BLaER1 (cell line): ENCODE measurements at regions not wholly inside any gene's neighbourhood (a gene's known extent, or its start where the extent isn't known, plus 50 kb on each side); places are given as distances from the start of the nearest gene placed in this dataset.

Experiments
- H3K27ac ChIP-seq: shearing (Covaris generic); formaldehyde crosslinking; 2 replicates; pipeline ENCODE4 v1.8.1; 2022
- H3K27me3 ChIP-seq: shearing (Covaris generic); formaldehyde crosslinking; 2 replicates; pipeline ENCODE4 v1.8.1; 2022
- H3K36me3 ChIP-seq: shearing (Covaris generic); formaldehyde crosslinking; 2 replicates; pipeline ENCODE4 v1.8.1; 2022
- H3K4me1 ChIP-seq: shearing (Covaris generic); formaldehyde crosslinking; 2 replicates; pipeline ENCODE4 v1.8.1; 2022
- H3K4me2 ChIP-seq: shearing (Covaris generic); formaldehyde crosslinking; 2 replicates; pipeline ENCODE4 v1.8.1; 2022
- H3K4me3 ChIP-seq: shearing (Covaris generic); formaldehyde crosslinking; 2 replicates; pipeline ENCODE4 v1.8.1; 2022
- H3K9ac ChIP-seq: shearing (Covaris generic); formaldehyde crosslinking; 2 replicates; pipeline ENCODE4 v1.8.1; 2022
- H3K9me3 ChIP-seq: shearing (Covaris generic); formaldehyde crosslinking; 2 replicates; pipeline ENCODE4 v1.8.1; 2022
- H4K20me1 ChIP-seq: shearing (Covaris generic); formaldehyde crosslinking; 2 replicates; pipeline ENCODE4 v1.8.1; 2022
- Cebpa-rat ChIP-seq: shearing (Covaris generic); IDR thresholded peaks from 2 replicates; pipeline ENCODE4 v1.8.1; 2022

DNA sequence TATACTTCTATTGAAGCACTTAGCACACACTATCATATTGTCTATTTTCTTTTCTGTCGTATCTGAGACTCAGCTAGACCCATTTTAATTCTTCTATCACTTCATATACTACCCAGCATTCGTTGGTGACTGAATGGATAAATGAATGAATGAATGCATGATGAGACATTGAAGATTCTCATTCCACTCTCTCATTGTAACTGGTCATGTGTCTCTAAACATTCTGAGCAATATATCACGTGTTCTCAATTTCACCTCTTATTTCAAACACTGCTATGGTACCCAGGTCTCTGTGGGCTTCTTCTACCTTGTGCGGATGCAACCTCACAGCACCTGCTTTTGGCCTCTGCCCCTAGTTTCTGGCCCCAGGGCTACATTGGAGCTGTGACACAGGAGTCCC lies 65.2 kb upstream of the USPL1 start:
- H3K36me3 ChIP-seq: no peaks in the 10 kb centered on the region
- H4K20me1 ChIP-seq: no peaks in the 10 kb centered on the region
- no peak for TF ChIP-seq Cebpa-rat
- no peak overlapping the region for H3K9ac ChIP-seq
- H3K4me1 ChIP-seq: peaks cover 8% of the 10 kb centered on the region
- H3K27ac ChIP-seq: no peak overlapping the region
- no peaks in the 10 kb centered on the region for H3K27me3 ChIP-seq
- H3K4me3 ChIP-seq: no peak overlapping the region
- H3K9me3 ChIP-seq: peaks cover 15% of the 10 kb centered on the region
- H3K4me2 ChIP-seq: no peak overlapping the region

DNA sequence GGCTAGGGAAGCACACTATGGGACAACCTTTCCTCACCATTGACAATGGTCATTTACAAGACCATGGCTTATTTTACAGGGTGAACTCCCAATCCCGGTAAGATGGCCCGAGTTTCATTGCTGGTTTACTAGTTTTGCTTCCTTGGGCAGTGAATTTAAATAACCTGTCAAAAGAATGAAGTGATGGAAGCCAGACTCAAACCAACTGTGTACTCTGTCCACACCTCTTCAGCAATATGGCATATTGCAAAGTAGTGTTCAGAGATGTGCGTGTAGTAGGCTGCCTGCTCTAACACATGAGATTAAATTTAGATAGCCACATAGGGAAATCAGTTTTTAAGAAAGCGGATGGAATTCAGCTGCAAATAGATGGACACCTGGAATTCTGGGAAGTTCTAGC lies 58.4 kb upstream of the USPL1 start:
- Histone ChIP-seq H3K36me3 (no peaks in the 10 kb centered on the region), H3K27me3 (no peaks in the 10 kb centered on the region), H3K4me2 (no peak overlapping the region), H3K9me3 (no peaks in the 10 kb centered on the region; the same call in 1 of the 2 replicates), H3K4me1 (peaks cover 4% of the 10 kb centered on the region; the same call in 1 of the 2 replicates), H3K9ac (no peak overlapping the region), H3K27ac (no peak overlapping the region), H4K20me1 (no peaks in the 10 kb centered on the region), H3K4me3 (no peak overlapping the region)
- TF ChIP-seq Cebpa-rat: no peak

DNA sequence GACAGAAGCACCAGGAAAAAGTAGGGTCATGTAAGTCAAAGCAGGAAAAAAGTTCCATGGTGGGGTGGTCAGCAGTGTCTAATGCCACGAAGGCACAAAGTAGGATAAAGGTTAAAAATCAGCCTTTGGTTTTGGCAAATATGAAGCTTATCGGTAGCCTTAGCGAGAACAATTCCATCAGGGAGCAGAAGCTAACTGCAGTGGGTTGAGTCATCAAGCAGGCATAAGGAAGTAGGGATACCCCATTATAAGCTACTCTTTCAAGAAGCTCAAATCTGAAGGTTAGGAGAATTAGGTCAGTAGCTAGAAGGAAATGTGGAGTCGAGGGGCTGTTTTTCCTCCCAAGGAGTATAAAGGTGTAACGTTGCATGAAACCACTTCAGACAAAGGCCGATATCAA lies 57.5 kb upstream of the USPL1 start:
- H4K20me1 ChIP-seq: no peaks in the 10 kb centered on the region
- H3K36me3 ChIP-seq: no peaks in the 10 kb centered on the region
- H3K27ac ChIP-seq: no peak overlapping the region
- H3K9me3 ChIP-seq: no peaks in the 10 kb centered on the region; the same call in 1 of the 2 replicates
- no peak overlapping the region for H3K9ac ChIP-seq
- no peak for TF ChIP-seq Cebpa-rat
- H3K27me3 ChIP-seq: no peaks in the 10 kb centered on the region
- peaks cover 4% of the 10 kb centered on the region; the same call in 1 of the 2 replicates for H3K4me1 ChIP-seq
- H3K4me2 ChIP-seq: no peak overlapping the region
- H3K4me3 ChIP-seq: no peak overlapping the region

DNA sequence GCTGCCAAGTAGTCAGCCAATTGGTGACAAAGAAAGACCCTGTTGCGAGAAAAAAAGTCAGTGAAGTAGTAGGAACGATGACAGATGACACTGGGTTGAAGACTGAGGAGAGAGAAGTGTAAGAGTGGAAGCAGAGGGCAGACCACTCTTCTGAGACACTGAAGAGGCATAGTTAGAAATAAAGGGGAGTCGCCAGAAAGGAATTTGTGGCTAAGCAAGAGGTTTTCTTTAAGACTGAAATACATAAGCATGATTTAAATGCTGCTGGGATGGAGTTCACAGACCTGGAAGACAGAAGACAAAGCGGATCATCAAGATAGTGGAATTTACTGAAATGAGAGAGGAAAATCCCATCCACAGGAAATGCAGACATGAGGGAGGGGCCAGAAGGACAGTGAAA lies 56.2 kb upstream of the USPL1 start:
- Histone ChIP-seq H3K4me1 (peaks cover 4% of the 10 kb centered on the region; the same call in 1 of the 2 replicates), H3K4me3 (no peak overlapping the region), H3K9ac (no peak overlapping the region), H3K27me3 (no peaks in the 10 kb centered on the region), H4K20me1 (no peaks in the 10 kb centered on the region), H3K4me2 (no peak overlapping the region), H3K36me3 (no peaks in the 10 kb centered on the region), H3K9me3 (no peaks in the 10 kb centered on the region; the same call in 1 of the 2 replicates), H3K27ac (no peak overlapping the region)
- no peak for TF ChIP-seq Cebpa-rat

DNA sequence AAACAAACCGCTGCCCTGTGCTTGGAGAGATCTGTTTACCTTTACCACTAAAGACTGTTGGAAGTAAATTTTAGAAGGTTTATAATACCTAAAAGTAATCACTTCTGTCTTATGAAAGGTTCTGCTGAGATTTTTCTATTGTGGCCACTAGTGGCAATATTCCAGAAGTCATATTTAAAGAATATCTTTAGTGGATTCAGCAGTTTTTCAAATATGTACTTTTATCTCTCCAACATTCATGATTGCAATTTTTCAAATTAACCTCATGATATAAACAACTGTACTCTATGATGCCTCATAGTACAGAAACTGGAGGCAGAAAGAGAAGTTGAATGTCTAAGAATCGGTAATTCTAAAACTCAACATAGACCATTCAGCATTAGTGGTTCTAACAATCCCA lies 53.2 kb upstream of the USPL1 start:
- H3K27ac ChIP-seq: no peak overlapping the region
- H4K20me1 ChIP-seq: no peaks in the 10 kb centered on the region
- H3K4me3 ChIP-seq: no peak overlapping the region
- H3K27me3 ChIP-seq: no peaks in the 10 kb centered on the region
- H3K9me3 ChIP-seq: no peaks in the 10 kb centered on the region; the same call in 1 of the 2 replicates
- H3K4me2 ChIP-seq: no peak overlapping the region
- peaks cover 4% of the 10 kb centered on the region; the same call in 1 of the 2 replicates for H3K4me1 ChIP-seq
- no peak for TF ChIP-seq Cebpa-rat
- no peak overlapping the region for H3K9ac ChIP-seq
- H3K36me3 ChIP-seq: no peaks in the 10 kb centered on the region

DNA sequence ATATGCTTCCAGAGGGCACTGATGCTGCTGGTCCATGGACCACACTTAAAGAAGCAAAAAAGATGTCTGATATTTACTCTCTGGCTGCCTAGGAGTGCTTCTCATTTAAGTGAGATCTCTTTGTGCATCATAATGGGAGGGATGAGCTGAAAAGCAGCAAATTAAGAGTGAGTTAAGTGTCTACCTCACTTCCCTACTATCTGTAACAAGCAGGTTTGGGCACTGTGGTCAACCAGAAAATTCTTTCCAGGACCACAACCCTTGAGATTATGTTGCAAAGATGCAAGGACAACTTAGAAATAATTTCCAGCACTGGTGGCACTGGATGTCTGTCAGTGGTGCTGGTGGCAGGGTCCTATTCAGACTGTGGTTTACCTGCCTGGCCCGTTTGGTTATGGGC lies 52.1 kb upstream of the USPL1 start:
- no peak for TF ChIP-seq Cebpa-rat

DNA sequence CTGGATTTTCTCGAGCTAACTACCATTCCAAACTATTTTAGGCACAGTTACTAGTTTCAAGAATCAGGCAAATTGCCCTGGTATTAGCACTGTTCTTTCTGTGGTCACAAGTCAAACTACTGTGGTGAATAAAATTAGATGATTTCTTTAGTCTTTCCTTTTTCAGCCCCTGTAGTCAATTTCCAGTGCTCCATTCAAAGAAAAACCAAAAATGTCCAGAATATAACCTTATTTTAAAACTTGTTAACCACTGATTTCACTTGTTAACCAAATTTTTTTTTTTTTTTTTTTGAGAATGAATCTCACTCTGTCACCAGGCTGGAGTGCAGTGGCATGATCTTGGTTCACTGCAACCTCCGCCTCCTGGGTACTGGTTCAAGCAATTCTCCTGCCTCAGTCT lies 50.6 kb upstream of the USPL1 start:
- H3K9me3 ChIP-seq: no peaks in the 10 kb centered on the region
- H4K20me1 ChIP-seq: no peaks in the 10 kb centered on the region
- no peaks in the 10 kb centered on the region for H3K36me3 ChIP-seq
- TF ChIP-seq Cebpa-rat: no peak
- H3K9ac ChIP-seq: no peak overlapping the region
- no peaks in the 10 kb centered on the region for H3K27me3 ChIP-seq
- no peak overlapping the region for H3K4me3 ChIP-seq
- no peak overlapping the region for H3K27ac ChIP-seq
- peaks cover 13% of the 10 kb centered on the region for H3K4me1 ChIP-seq
- H3K4me2 ChIP-seq: no peak overlapping the region

More for the DNA sequence above, 52.1 kb upstream of the USPL1 start:
- H3K27me3 ChIP-seq: no peaks in the 10 kb centered on the region
- H3K9ac ChIP-seq: no peak overlapping the region
- H3K4me1 ChIP-seq: peaks cover 4% of the 10 kb centered on the region; the same call in 1 of the 2 replicates
- H3K4me3 ChIP-seq: no peak overlapping the region
- H3K9me3 ChIP-seq: no peaks in the 10 kb centered on the region; the same call in 1 of the 2 replicates
- no peaks in the 10 kb centered on the region for H4K20me1 ChIP-seq
- no peak overlapping the region for H3K27ac ChIP-seq
- H3K36me3 ChIP-seq: no peaks in the 10 kb centered on the region
- H3K4me2 ChIP-seq: no peak overlapping the region
